Esophagus squamous epithelium (tissue), 4 donors: ENCODE measurements at regions not wholly inside any gene's neighbourhood (a gene's known extent, or its start where the extent isn't known, plus 50 kb on each side); places are given as distances from the start of the nearest gene placed in this dataset.

Experiments
- POLR2A ChIP-seq, 4 donors: fragments of 450-650 bp; IDR thresholded peaks; one replicate each; pipeline ENCODE4 v1.6.1; 2017; ENCODE audit warnings: antibody characterized with exemption in 4 of 4, mild to moderate bottlenecking in 4 of 4, moderate library complexity in 3 of 4
- TF ChIP-seq, protein P1 (sequence below), 6 experiments: fragments of 450-650 bp in 4 of 6; fragments of 200-600 bp in 2 of 6; sonication (generic) in 2 of 6; IDR thresholded peaks; one replicate each; pipeline ENCODE4 v1.5.1; 2016 to 2019; ENCODE audit warnings: antibody characterized with exemption in 6 of 6, mild to moderate bottlenecking in 4 of 6, moderate library complexity in 4 of 6

DNA sequence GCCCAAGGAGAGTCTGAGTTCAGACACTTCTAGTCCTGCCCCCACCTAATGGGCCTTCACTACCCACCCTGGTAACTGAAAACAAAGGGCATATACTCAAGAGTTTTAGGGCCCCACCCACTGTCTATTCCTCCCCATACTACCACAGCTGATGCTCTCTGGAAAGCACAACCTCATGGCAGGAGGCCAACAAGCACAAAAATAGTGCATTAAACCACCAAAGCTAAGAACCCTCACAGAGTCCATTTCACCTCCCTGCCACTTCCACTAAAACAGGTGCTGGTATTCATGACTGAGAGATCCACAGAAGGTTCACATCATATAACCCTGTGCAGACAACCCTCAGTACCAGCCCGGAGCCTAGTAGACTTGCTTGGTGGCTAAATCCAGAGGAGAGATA, 132.1 kb upstream of the ADGRB3 start:
- TF ChIP-seq, protein P1, sequence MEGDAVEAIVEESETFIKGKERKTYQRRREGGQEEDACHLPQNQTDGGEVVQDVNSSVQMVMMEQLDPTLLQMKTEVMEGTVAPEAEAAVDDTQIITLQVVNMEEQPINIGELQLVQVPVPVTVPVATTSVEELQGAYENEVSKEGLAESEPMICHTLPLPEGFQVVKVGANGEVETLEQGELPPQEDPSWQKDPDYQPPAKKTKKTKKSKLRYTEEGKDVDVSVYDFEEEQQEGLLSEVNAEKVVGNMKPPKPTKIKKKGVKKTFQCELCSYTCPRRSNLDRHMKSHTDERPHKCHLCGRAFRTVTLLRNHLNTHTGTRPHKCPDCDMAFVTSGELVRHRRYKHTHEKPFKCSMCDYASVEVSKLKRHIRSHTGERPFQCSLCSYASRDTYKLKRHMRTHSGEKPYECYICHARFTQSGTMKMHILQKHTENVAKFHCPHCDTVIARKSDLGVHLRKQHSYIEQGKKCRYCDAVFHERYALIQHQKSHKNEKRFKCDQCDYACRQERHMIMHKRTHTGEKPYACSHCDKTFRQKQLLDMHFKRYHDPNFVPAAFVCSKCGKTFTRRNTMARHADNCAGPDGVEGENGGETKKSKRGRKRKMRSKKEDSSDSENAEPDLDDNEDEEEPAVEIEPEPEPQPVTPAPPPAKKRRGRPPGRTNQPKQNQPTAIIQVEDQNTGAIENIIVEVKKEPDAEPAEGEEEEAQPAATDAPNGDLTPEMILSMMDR (IDR thresholded peaks at IDR 0.05), result no peak
- no peak for TF ChIP-seq POLR2A (IDR thresholded peaks at IDR 0.05)
